OCI-LY7 (cell line): ENCODE measurements at regions not wholly inside any gene's neighbourhood (a gene's known extent, or its start where the extent isn't known, plus 50 kb on each side); places are given as distances from the start of the nearest gene placed in this dataset.

Experiments
- BruUV-seq: library from RNA; stranded (reverse); fragments of 400-500 nt; replicated peaks from 2 replicates; lab custom pipeline; 2021; lab: Mats Ljungman, UMichigan
- CTCF ChIA-PET: fragments of 300-600 bp; sonication (Branson Sonifier 250); formaldehyde crosslinking; loops from one replicate; lab custom pipeline; 2022; ENCODE audit warnings: antibody characterized with exemption; ENCODE audit not compliant: unreplicated experiment; lab: Charles Lee
- POLR2A ChIA-PET: fragments of 300-600 bp; sonication (Branson Sonifier 250); formaldehyde crosslinking; loops from one replicate; lab custom pipeline; 2022; ENCODE audit warnings: antibody characterized with exemption; lab: Charles Lee
- DNase-seq: peaks from one replicate; pipeline ENCODE4 v3.0.0-alpha.2; 2015; ENCODE audit warnings: low spot score
- H2AFZ ChIP-seq: fragments of 200-600 bp; sonication (generic), shearing (Covaris generic); 2 replicates; pipeline ENCODE4 v1.6.1; 2014; ENCODE audit warnings: mild to moderate bottlenecking, antibody characterized with exemption, low read length, moderate library complexity
- H3K27ac ChIP-seq: fragments of 200-600 bp; sonication (generic); 2 replicates; pipeline ENCODE4 v1.5.1; 2014; ENCODE audit warnings: mixed run types, low read depth, mild to moderate bottlenecking, moderate library complexity, low read length, inconsistent platforms; ENCODE audit not compliant: poor library complexity, severe bottlenecking
- H3K36me3 ChIP-seq: fragments of 200-600 bp; sonication (generic); 2 replicates; pipeline ENCODE4 v1.6.1; 2014; ENCODE audit warnings: mild to moderate bottlenecking, antibody characterized with exemption, low read length, moderate library complexity, mixed read lengths; ENCODE audit not compliant: insufficient read depth
- H3K4me1 ChIP-seq: fragments of 200-600 bp; sonication (generic); 2 replicates; pipeline ENCODE4 v1.5.1; 2014; ENCODE audit warnings: mild to moderate bottlenecking, low read length; ENCODE audit not compliant: insufficient read depth, poor library complexity, severe bottlenecking
- H3K4me2 ChIP-seq: fragments of 200-600 bp; sonication (generic); 2 replicates; pipeline ENCODE4 v1.6.1; 2014; ENCODE audit warnings: mild to moderate bottlenecking, low read length
- H3K4me3 ChIP-seq: fragments of 200-600 bp; sonication (generic); 2 replicates; pipeline ENCODE4 v1.5.1; 2014; ENCODE audit warnings: mild to moderate bottlenecking, low read depth, low read length; ENCODE audit not compliant: poor library complexity, severe bottlenecking
- H3K79me2 ChIP-seq: fragments of 200-600 bp; sonication (generic); 2 replicates; pipeline ENCODE4 v1.6.1; 2016; ENCODE audit warnings: low read depth, mild to moderate bottlenecking, low read length, moderate library complexity, mixed read lengths; ENCODE audit not compliant: insufficient read depth
- H3K9me2 ChIP-seq: fragments of 200-600 bp; sonication (generic); 2 replicates; pipeline ENCODE4 v1.6.1; 2016; ENCODE audit warnings: mild to moderate bottlenecking, low read length, mixed read lengths; ENCODE audit not compliant: insufficient read depth
- H3K9me3 ChIP-seq: fragments of 200-600 bp; sonication (generic); 2 replicates; pipeline ENCODE4 v1.6.1; 2014; ENCODE audit warnings: mild to moderate bottlenecking, mixed run types, low read length, mixed read lengths
- H4K20me1 ChIP-seq: fragments of 200-600 bp; sonication (generic); 2 replicates; pipeline ENCODE4 v1.6.1; 2014; ENCODE audit warnings: mild to moderate bottlenecking, antibody characterized with exemption, low read length, moderate library complexity, mixed read lengths; ENCODE audit not compliant: insufficient read depth
- EZH2phosphoT487 ChIP-seq: fragments of 200-600 bp; sonication (generic); IDR thresholded peaks from 2 replicates; pipeline ENCODE4 v1.6.1; 2018; ENCODE audit warnings: low read depth, borderline replicate concordance, mild to moderate bottlenecking, mixed run types, antibody characterized with exemption, low read length, moderate library complexity, mixed read lengths
- intact Hi-C: fragments of 100-400 bp; cut with micrococcal nuclease; formaldehyde crosslinking; loops from one replicate; pipeline ENCODE4 v1.10.0; 2022; ENCODE audit not compliant: unreplicated experiment
- TF ChIP-seq, protein P1 (sequence below): fragments of 200-600 bp; sonication (generic); conservative IDR thresholded peaks from 2 replicates; pipeline ENCODE4 v1.5.1; 2014; ENCODE audit warnings: mild to moderate bottlenecking, antibody characterized with exemption, low read length, moderate library complexity, mixed read lengths

DNA sequence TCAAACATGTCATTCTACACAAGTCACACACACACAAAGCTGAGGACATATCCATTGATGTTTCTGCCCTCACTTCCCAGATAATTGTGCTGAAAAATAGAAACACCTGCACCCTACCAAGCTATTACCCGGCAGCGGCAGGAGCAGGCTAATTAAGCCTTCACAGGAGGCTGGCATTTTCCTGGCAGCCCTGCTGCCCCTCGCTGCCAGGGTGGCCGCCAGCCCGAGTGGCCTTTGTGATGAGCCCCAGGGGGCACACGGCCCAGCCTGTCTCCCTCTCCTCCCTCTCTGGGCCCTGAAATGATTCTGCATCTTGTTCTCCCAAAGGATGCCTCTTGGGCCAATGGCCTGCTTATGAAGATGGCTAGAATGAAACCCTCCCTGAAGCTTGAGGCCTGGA is 76.2 kb upstream of the TP53I11 start:
- Histone ChIP-seq H3K4me1 (peaks cover 26% of the 10 kb centered on the region), H3K27ac (peak overlapping the region; percentile 39), H2AFZ (no peak overlapping the region; the same call in 1 of the 2 replicates), H3K4me3 (no peak overlapping the region), H3K9me3 (peaks cover 8% of the 10 kb centered on the region; the same call in 1 of the 2 replicates), H3K9me2 (no peaks in the 10 kb centered on the region), H3K79me2 (no peaks in the 10 kb centered on the region), H4K20me1 (no peaks in the 10 kb centered on the region), H3K36me3 (no peaks in the 10 kb centered on the region; the same call in 1 of the 2 replicates), H3K4me2 (no peak overlapping the region)
- ChIA-PET POLR2A (interaction anchor here (1.9 kb wide), 1 partner anchor 30 kb away, joined by 4 read pairs; no protein-coding TSS in a partner anchor), CTCF (interaction anchor here (0.6 kb wide), 1 partner anchor 8 kb away, joined by 3 read pairs; no protein-coding TSS in a partner anchor)
- TF ChIP-seq, protein P1, sequence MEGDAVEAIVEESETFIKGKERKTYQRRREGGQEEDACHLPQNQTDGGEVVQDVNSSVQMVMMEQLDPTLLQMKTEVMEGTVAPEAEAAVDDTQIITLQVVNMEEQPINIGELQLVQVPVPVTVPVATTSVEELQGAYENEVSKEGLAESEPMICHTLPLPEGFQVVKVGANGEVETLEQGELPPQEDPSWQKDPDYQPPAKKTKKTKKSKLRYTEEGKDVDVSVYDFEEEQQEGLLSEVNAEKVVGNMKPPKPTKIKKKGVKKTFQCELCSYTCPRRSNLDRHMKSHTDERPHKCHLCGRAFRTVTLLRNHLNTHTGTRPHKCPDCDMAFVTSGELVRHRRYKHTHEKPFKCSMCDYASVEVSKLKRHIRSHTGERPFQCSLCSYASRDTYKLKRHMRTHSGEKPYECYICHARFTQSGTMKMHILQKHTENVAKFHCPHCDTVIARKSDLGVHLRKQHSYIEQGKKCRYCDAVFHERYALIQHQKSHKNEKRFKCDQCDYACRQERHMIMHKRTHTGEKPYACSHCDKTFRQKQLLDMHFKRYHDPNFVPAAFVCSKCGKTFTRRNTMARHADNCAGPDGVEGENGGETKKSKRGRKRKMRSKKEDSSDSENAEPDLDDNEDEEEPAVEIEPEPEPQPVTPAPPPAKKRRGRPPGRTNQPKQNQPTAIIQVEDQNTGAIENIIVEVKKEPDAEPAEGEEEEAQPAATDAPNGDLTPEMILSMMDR, result no peak
- TF ChIP-seq EZH2phosphoT487, result no peak
- no peak for DNase-seq
- intact Hi-C loops, result no loop called here
- BruUV-seq, result no TSS peak

DNA sequence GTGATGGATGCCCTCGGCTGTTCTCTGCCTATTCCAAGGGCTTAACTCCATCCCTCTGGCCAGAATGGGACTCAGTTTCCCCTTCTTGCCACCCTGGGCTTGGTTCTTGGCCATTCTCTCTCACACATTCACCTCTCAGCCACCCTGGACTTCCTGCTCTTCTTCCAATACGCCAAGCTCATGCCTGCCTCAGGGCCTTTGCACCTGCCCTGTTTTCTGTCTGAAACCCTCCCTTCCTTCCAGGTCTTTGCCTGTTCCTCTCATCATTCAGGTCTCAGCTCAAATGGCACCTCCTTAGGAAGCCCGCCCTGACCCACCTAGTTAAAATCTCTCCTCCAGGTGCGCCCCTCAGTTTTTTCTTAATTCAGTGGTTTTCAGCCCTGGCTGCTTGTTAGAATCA is 76.6 kb upstream of the TP53I11 start:
- ChIA-PET POLR2A (interaction anchor here (0.6 to 1.9 kb wide), 2 partner anchors 30 kb away, joined by 3 to 4 read pairs; no protein-coding TSS in a partner anchor), CTCF (interaction anchor here (0.6 kb wide), 1 partner anchor 8 kb away, joined by 3 read pairs; no protein-coding TSS in a partner anchor)
- no peaks in the 10 kb centered on the region for H4K20me1 ChIP-seq
- H3K27ac ChIP-seq, result no peak overlapping the region
- BruUV-seq, result no TSS peak
- H3K79me2 ChIP-seq, result no peaks in the 10 kb centered on the region
- H3K36me3 ChIP-seq, result no peaks in the 10 kb centered on the region; the same call in 1 of the 2 replicates
- no peak overlapping the region for H3K4me2 ChIP-seq
- H3K9me3 ChIP-seq, result peaks cover 10% of the 10 kb centered on the region; the same call in 1 of the 2 replicates
- no peak overlapping the region for H3K4me3 ChIP-seq
- no peak for DNase-seq
- intact Hi-C loops, result no loop called here
- TF ChIP-seq, protein P1, result no peak
- no peak for TF ChIP-seq EZH2phosphoT487
- no peak overlapping the region for H2AFZ ChIP-seq
- H3K4me1 ChIP-seq, result peaks cover 30% of the 10 kb centered on the region
- H3K9me2 ChIP-seq, result no peaks in the 10 kb centered on the region

DNA sequence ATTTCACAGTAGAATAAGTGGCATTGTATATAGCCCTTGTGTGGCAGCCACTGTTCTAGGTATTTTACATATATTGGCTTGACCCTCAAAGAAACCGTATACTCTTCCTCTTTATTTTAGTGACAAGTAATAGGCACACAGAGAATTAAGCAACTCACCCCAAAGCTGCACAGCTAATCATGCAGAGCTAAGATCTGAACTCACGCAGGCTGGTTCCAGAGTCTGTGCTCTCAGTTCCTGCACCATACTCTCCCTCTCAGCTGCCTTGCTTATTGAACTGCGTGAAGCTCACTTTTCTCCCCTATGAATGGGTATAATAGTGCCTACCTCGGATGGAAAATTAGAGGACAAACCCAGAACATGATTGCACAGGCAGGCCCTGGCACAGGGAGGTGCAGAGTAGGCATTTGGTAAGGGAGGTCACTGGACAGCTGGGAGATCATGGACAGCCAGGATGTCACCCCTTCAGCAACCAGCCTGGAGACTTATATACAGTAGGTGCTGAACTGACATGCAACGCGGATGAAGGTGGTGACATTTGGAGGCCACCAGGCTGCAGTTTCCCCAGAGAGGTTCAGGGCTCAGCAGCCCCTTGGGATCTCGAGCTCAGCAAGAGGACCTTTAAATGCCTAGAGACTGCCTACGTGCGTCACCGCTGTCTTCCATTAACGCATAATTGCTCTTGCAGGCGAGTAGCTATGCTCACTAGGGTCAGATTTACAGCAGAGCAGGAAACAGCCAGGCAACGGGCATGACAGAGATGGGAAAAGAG is 78.4 kb upstream of the TP53I11 start:
- Histone ChIP-seq H3K36me3 (no peaks in the 10 kb centered on the region; the same call in 1 of the 2 replicates), H4K20me1 (no peaks in the 10 kb centered on the region), H2AFZ (no peak overlapping the region), H3K9me2 (no peaks in the 10 kb centered on the region), H3K4me1 (peaks cover 48% of the 10 kb centered on the region), H3K4me2 (no peak overlapping the region), H3K9me3 (peaks cover 19% of the 10 kb centered on the region; the same call in 1 of the 2 replicates), H3K27ac (no peak overlapping the region), H3K79me2 (no peaks in the 10 kb centered on the region), H3K4me3 (no peak overlapping the region)
- peak; percentile 32 for DNase-seq
- intact Hi-C loops, result no loop called here
- no TSS peak for BruUV-seq
- ChIA-PET POLR2A (interaction anchor here (1.0 to 1.6 kb wide), 2 partner anchors 12 to 27 kb away, joined by 3 to 5 read pairs; no protein-coding TSS in a partner anchor), CTCF (no interaction called here)
- no peak for TF ChIP-seq EZH2phosphoT487
- TF ChIP-seq, protein P1, result no peak
